GM12872 (cell line): ENCODE measurements at regions not wholly inside any gene's neighbourhood (a gene's known extent, or its start where the extent isn't known, plus 50 kb on each side); places are given as distances from the start of the nearest gene placed in this dataset.

ENCODE experiments used
- TF ChIP-seq, protein P1 (sequence below): IDR thresholded peaks from 3 replicates; pipeline ENCODE4 v1.5.1; 2011; ENCODE audit warnings: low read depth, mild to moderate bottlenecking, low read length, moderate library complexity; ENCODE audit not compliant: insufficient read depth

DNA sequence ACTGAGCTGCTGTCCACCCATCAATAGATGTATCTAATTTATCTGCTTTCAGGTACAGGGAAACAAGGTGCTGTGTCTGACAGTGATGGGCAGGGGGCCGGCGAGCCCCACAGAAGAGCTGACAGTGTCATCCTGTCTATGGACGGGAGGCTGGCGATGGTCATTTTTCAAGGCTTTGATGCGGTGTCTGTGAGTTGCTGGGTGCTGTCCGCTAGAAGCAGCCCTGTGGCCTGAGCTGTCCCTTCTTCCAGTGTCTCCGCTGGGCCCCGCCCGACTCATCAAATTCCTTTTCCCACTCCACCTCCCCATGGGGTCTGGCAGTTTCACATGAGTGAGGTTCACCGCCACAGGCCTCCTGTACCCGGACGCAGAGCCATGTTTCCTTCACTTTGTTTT is 161.4 kb upstream of the PMEPA1 start:
- TF ChIP-seq, protein P1, sequence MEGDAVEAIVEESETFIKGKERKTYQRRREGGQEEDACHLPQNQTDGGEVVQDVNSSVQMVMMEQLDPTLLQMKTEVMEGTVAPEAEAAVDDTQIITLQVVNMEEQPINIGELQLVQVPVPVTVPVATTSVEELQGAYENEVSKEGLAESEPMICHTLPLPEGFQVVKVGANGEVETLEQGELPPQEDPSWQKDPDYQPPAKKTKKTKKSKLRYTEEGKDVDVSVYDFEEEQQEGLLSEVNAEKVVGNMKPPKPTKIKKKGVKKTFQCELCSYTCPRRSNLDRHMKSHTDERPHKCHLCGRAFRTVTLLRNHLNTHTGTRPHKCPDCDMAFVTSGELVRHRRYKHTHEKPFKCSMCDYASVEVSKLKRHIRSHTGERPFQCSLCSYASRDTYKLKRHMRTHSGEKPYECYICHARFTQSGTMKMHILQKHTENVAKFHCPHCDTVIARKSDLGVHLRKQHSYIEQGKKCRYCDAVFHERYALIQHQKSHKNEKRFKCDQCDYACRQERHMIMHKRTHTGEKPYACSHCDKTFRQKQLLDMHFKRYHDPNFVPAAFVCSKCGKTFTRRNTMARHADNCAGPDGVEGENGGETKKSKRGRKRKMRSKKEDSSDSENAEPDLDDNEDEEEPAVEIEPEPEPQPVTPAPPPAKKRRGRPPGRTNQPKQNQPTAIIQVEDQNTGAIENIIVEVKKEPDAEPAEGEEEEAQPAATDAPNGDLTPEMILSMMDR, result no peak

DNA sequence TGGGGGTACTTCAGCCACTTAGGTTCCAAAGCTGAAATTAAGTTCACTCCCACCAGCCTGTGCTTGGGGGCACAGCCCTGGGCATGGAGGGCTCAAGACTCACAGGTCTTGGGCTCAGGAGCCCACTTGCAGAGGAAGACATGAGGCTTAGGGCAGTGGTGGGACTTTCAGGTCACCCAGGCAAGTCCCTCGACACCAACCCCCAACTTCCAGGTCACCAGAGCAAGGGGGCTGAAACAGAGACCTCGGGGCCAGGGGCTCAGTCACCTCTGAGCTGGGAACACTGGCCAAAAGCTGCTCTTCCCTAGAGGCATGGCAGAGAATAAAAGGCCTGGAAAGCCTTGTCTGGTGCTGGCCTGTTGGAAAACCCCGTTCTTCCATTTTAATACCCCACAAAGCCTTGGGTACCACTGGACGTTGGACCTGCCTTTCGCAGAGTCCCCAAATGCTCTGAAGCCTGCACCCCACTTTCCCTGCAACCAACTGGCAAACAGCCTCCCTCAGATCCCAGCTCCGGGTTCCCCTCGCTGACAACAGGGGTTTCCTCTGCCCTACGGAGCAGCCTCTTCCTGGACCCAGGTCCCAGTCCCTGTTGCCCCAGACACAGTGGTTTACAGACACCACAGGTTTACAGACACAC is 160.9 kb upstream of the PMEPA1 start:
- TF ChIP-seq, protein P1, result no peak

DNA sequence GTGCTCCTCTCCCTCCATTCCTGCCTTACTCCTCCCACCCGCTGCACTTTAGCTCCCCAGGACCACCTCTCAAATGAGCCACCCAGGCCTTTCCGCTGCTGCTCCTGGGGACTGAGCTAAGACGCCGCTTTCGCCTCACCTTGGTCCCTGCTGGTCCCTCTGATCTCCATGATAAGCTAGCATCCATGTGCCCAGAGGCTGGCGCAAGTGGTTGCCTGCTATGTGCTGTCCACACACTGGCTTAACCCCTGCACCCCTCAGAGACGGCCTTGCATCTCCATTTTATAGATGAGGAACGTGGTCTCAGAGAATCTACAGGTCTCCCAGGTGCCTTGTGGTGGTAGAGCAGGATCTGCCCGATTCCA is 160.1 kb upstream of the PMEPA1 start:
- TF ChIP-seq, protein P1, result no peak

DNA sequence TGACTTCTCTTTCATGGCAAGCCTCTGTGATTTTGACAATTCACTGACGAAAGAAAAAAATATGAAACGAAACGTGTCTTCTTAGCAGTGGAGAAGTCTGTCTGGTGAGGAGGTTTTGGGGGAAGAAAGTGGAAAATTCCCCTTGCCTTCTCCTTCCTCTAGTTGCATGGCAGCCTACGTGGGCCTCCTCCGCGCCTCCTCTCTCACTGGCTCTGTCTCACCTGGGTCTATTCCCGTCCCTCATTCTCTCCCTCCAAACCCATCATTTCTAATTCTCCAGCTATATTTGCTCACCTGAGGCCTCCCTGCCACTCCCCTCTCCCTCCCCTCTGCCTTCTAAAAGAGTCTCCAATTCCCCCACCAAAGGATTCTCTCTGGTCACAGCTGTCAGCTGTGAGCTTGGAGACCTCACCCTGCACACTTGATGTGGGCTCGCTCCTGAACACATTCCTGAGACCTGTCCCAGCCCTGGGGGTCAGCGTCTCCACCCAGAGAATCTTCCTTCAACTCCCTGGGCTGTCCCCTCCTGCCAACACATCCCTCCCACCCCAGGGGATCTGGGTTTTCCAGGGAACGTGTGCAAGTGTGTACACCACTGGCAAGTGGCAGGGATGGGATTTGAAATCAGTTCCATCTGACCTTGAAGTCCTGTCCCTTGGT is 159.6 kb upstream of the PMEPA1 start:
- TF ChIP-seq, protein P1, result no peak

DNA sequence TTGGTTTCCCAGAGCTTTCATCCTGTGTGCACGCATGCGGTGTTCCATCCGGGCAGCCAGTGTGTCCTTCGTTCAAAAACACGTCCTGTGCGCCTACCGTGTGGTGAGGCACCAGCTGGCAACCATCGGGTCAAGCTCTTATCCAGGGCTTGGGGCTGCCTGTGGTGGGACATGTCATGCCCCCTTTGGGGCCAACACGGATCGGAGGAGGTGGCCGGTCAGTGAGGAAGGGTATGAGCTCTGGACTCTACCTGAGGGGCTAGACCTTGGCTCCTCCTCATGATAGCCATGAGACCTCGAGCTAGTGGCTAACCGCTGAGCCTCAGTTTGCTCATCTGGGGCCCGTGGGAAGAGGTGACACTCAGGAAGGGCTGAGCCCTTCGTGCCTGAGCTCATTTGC is 158.5 kb upstream of the PMEPA1 start:
- TF ChIP-seq, protein P1, result no peak

DNA sequence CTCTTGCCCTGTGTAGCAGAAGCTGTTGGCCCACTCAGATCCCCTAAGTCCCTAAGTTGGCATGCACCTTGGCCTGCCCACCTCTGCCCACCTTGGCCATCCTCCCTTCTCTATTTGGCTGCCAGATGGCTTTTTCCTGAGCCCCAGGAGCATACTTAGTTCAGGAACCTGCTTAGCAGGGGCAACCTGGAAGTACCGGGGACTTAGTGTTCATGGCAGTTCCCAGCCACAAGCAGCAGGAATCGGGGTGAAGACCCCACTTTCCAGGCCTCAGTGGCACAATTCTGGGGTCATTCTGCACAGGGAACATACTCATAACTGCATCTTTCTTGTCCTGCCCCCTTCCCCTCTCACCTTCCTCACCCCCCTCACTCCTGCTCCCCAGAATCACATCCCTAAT is 158.0 kb upstream of the PMEPA1 start:
- TF ChIP-seq, protein P1, result no peak

DNA sequence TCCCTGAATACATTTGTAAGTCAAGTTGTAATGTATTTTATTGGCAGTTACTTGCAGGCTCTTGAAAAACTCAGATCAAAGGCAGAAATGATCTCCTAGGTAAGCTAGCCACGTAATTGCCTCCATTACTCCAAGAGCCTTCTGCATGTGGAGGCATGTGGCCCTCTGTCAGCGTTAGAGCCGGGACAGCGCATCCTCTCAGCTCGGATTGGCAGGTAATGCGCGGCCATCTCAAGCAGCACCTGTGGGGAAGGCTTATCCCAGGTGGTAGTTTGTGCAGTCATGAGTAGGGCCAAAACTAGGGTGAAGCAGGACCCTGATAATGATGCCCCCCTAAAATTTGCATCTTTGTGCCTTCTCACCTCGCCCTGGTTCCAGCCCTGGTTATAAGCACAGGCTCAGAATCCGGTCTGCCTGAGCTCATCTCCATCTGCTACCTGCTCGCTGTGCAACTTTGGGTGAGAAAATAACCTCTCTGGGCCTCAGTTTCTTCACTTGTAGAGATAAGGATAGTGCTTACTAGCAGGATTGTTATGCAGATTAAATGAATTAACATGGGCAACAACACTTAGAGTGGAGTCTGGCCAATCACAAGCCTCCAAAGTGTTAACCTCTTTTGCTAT is 157.5 kb upstream of the PMEPA1 start:
- TF ChIP-seq, protein P1, result no peak
